NB4 (cell line): ENCODE measurements at regions not wholly inside any gene's neighbourhood (a gene's known extent, or its start where the extent isn't known, plus 50 kb on each side); places are given as distances from the start of the nearest gene placed in this dataset.

Source experiments
- DNase-seq: peaks from one replicate; pipeline ENCODE4 v3.0.0; 2010; ENCODE audit warnings: low read depth
- H3K4me3 ChIP-seq: one replicate; pipeline ENCODE4 v1.5.1; 2011; ENCODE audit warnings: mild to moderate bottlenecking, low read depth, low read length, moderate library complexity
- MAX ChIP-seq: IDR thresholded peaks from 2 replicates; pipeline ENCODE4 v1.6.1; 2011; ENCODE audit warnings: low read depth, low read length
- MYC ChIP-seq: IDR thresholded peaks from 2 replicates; pipeline ENCODE4 v1.6.1; 2011; ENCODE audit warnings: low read depth, low read length
- POLR2A ChIP-seq: IDR thresholded peaks from 2 replicates; pipeline ENCODE4 v1.6.1; 2011; ENCODE audit warnings: mild to moderate bottlenecking; ENCODE audit not compliant: insufficient read length; ENCODE audit errors: extremely low read depth
- TF ChIP-seq, protein P1 (sequence below): IDR thresholded peaks from one replicate; pipeline ENCODE4 v1.5.1; 2012; ENCODE audit warnings: low read depth, low read length

GRCh38 chr18:76264876-76265250 lies 230.2 kb downstream of the ZNF516 start:
- no peak for DNase-seq
- no peak overlapping the region for H3K4me3 ChIP-seq
- TF ChIP-seq POLR2A (no peak), MAX (no peak), MYC (no peak)
- TF ChIP-seq, protein P1, sequence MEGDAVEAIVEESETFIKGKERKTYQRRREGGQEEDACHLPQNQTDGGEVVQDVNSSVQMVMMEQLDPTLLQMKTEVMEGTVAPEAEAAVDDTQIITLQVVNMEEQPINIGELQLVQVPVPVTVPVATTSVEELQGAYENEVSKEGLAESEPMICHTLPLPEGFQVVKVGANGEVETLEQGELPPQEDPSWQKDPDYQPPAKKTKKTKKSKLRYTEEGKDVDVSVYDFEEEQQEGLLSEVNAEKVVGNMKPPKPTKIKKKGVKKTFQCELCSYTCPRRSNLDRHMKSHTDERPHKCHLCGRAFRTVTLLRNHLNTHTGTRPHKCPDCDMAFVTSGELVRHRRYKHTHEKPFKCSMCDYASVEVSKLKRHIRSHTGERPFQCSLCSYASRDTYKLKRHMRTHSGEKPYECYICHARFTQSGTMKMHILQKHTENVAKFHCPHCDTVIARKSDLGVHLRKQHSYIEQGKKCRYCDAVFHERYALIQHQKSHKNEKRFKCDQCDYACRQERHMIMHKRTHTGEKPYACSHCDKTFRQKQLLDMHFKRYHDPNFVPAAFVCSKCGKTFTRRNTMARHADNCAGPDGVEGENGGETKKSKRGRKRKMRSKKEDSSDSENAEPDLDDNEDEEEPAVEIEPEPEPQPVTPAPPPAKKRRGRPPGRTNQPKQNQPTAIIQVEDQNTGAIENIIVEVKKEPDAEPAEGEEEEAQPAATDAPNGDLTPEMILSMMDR = no peak

GRCh38 chr18:76264198-76264875 lies 230.7 kb downstream of the ZNF516 start:
- DNase-seq = no peak
- no peak overlapping the region for H3K4me3 ChIP-seq
- TF ChIP-seq MYC (no peak), POLR2A (no peak)
- TF ChIP-seq, protein P1 = no peak

GRCh38 chr18:76263046-76264005 lies 231.7 kb downstream of the ZNF516 start:
- DNase-seq = no peak
- H3K4me3 ChIP-seq = no peak overlapping the region
- TF ChIP-seq MYC = no peak
- TF ChIP-seq POLR2A = no peak
- TF ChIP-seq, protein P1 = no peak
- no peak for TF ChIP-seq MAX

- no peak for DNase-seq
- H3K4me3 ChIP-seq = no peak overlapping the region
- TF ChIP-seq MAX = no peak
- TF ChIP-seq, protein P1 = no peak
- no peak for TF ChIP-seq POLR2A
- no peak for TF ChIP-seq MYC
These were observed 234.0 kb downstream of the ZNF516 start for GRCh38 chr18:76260941-76261472.

GRCh38 chr18:76259711-76260110 lies 235.3 kb downstream of the ZNF516 start:
- no peak overlapping the region for H3K4me3 ChIP-seq
- no peak for DNase-seq

More at GRCh38 chr18:76259711-76260110, 235.3 kb downstream of the ZNF516 start:
- TF ChIP-seq POLR2A (no peak), MAX (no peak), MYC (no peak)
- TF ChIP-seq, protein P1 = no peak
